Neural cell (in vitro differentiated cells): ENCODE measurements at regions not wholly inside any gene's neighbourhood (a gene's known extent, or its start where the extent isn't known, plus 50 kb on each side); places are given as distances from the start of the nearest gene placed in this dataset.

Experiments
- H2AFZ ChIP-seq: fragments of 200-600, 300-800 bp; sonication (generic), shearing (Covaris generic); 2 replicates; pipeline ENCODE4 v1.6.0; 2014; ENCODE audit warnings: low read depth, mild to moderate bottlenecking, antibody characterized with exemption, low read length, moderate library complexity
- H3F3A ChIP-seq: fragments of 200-600 bp; shearing (Covaris generic); 2 replicates; pipeline ENCODE4 v1.6.1; 2016; ENCODE audit warnings: mild to moderate bottlenecking, moderate library complexity, mixed read lengths, antibody characterized with exemption, low read length; ENCODE audit not compliant: insufficient read depth, poor library complexity, severe bottlenecking
- H3K27ac ChIP-seq: fragments of 200-600, 300-800 bp; sonication (generic), shearing (Covaris generic); 2 replicates; pipeline ENCODE4 v1.5.1; 2014; ENCODE audit warnings: mild to moderate bottlenecking, low read length, moderate library complexity
- H3K27me3 ChIP-seq: fragments of 300-800, 200-600 bp; sonication (generic), shearing (Covaris generic); 2 replicates; pipeline ENCODE4 v1.6.0; 2014; ENCODE audit warnings: mild to moderate bottlenecking, low read depth, low read length, moderate library complexity; ENCODE audit not compliant: insufficient read depth
- H3K36me3 ChIP-seq: fragments of 300-800, 200-600 bp; sonication (generic), shearing (Covaris generic); 2 replicates; pipeline ENCODE4 v1.5.1; 2014; ENCODE audit warnings: mild to moderate bottlenecking, antibody characterized with exemption, low read length, moderate library complexity; ENCODE audit not compliant: insufficient read depth
- H3K4me2 ChIP-seq: fragments of 300-800, 200-600 bp; sonication (generic), shearing (Covaris generic); 2 replicates; pipeline ENCODE4 v1.6.0; 2014; ENCODE audit warnings: mild to moderate bottlenecking, low read length
- H3K4me3 ChIP-seq: fragments of 300-800, 200-600 bp; sonication (generic), shearing (Covaris generic); 2 replicates; pipeline ENCODE4 v1.5.1; 2014; ENCODE audit warnings: mild to moderate bottlenecking, low read length, moderate library complexity
- H3K79me2 ChIP-seq: fragments of 200-600 bp; shearing (Covaris generic); replicated peaks from 2 replicates; pipeline ENCODE4 v1.6.0; 2014; ENCODE audit warnings: mild to moderate bottlenecking, low read length, moderate library complexity; ENCODE audit not compliant: insufficient read depth
- H3K9ac ChIP-seq: fragments of 300-800, 200-600 bp; sonication (generic), shearing (Covaris generic); 2 replicates; pipeline ENCODE4 v1.6.1; 2016; ENCODE audit warnings: mild to moderate bottlenecking, low read length, mixed read lengths
- H3K9me2 ChIP-seq: fragments of 200-600 bp; shearing (Covaris generic); 2 replicates; pipeline ENCODE4 v1.6.1; 2016; ENCODE audit warnings: mild to moderate bottlenecking, low read length, mixed read lengths; ENCODE audit not compliant: insufficient read depth
- H3K9me3 ChIP-seq: fragments of 200-600, 300-800 bp; sonication (generic), shearing (Covaris generic); 2 replicates; pipeline ENCODE4 v1.6.1; 2016; ENCODE audit warnings: mild to moderate bottlenecking, mixed run types, low read length, moderate library complexity, mixed read lengths
- H4K20me1 ChIP-seq: fragments of 200-600 bp; shearing (Covaris generic); 2 replicates; pipeline ENCODE4 v1.6.1; 2016; ENCODE audit warnings: mild to moderate bottlenecking, mixed run types; ENCODE audit not compliant: insufficient read depth
- CTCF ChIP-seq: fragments of 450-650 bp; IDR thresholded peaks from 2 replicates; pipeline ENCODE4 v1.5.1; 2014; ENCODE audit warnings: antibody characterized with exemption, mild to moderate bottlenecking, moderate library complexity; ENCODE audit not compliant: poor library complexity, severe bottlenecking
- EP300 ChIP-seq: fragments of 450-650 bp; conservative IDR thresholded peaks from 2 replicates; pipeline ENCODE4 v1.6.1; 2014; ENCODE audit warnings: antibody characterized with exemption, mild to moderate bottlenecking, moderate library complexity; ENCODE audit not compliant: poor library complexity, severe bottlenecking
- EZH2 ChIP-seq: fragments of 200-600, 300-800 bp; shearing (Covaris generic), sonication (generic); IDR thresholded peaks from 2 replicates; pipeline ENCODE4 v1.6.1; 2014; ENCODE audit warnings: antibody characterized with exemption, low read length, borderline replicate concordance, mild to moderate bottlenecking; ENCODE audit not compliant: insufficient read depth, poor library complexity, severe bottlenecking
- MXI1 ChIP-seq: fragments of 450-650 bp; conservative IDR thresholded peaks from 2 replicates; pipeline ENCODE4 v1.6.1; 2014; ENCODE audit warnings: antibody characterized with exemption, mild to moderate bottlenecking; ENCODE audit not compliant: poor library complexity, severe bottlenecking
- POLR2AphosphoS5 ChIP-seq: IDR thresholded peaks from 2 replicates; pipeline ENCODE4 v1.6.1; 2012
- RAD21 ChIP-seq: fragments of 450-650 bp; conservative IDR thresholded peaks from 2 replicates; pipeline ENCODE4 v1.6.1; 2014; ENCODE audit warnings: antibody characterized with exemption, mild to moderate bottlenecking, moderate library complexity
- REST ChIP-seq: IDR thresholded peaks from 2 replicates; pipeline ENCODE4 v1.6.1; 2012; ENCODE audit warnings: borderline replicate concordance
- SMC3 ChIP-seq: fragments of 450-650 bp; conservative IDR thresholded peaks from 2 replicates; pipeline ENCODE4 v1.6.1; 2014; ENCODE audit warnings: antibody characterized with exemption, mild to moderate bottlenecking, moderate library complexity; ENCODE audit not compliant: poor library complexity
- TAF1 ChIP-seq: IDR thresholded peaks from 2 replicates; pipeline ENCODE4 v1.6.1; 2012; ENCODE audit warnings: low read depth

- no peaks in the 10 kb centered on the region for H4K20me1 ChIP-seq
- no peak for TF ChIP-seq TAF1
- no peaks in the 10 kb centered on the region for H3K9me3 ChIP-seq
- H3K9ac ChIP-seq, result no peak overlapping the region
- no peak overlapping the region for H3K27ac ChIP-seq
- H3K4me3 ChIP-seq, result no peak overlapping the region
- no peaks in the 10 kb centered on the region for H3K27me3 ChIP-seq
- no peak overlapping the region for H3K4me2 ChIP-seq
- H3K36me3 ChIP-seq, result no peaks in the 10 kb centered on the region
- H3F3A ChIP-seq, result no peaks in the 10 kb centered on the region
- H3K79me2 ChIP-seq, result no peaks in the 10 kb centered on the region
- no peaks in the 10 kb centered on the region for H3K9me2 ChIP-seq
- H2AFZ ChIP-seq, result no peak overlapping the region
Measured at GRCh38 chr10:62620491-62620890, 184.0 kb upstream of the ADO start.

GRCh38 chr10:62623223-62623622 is 181.3 kb upstream of the ADO start:
- Histone ChIP-seq H3K9ac (no peak overlapping the region), H3K27me3 (no peaks in the 10 kb centered on the region), H3K9me3 (no peaks in the 10 kb centered on the region), H4K20me1 (no peaks in the 10 kb centered on the region), H3K27ac (no peak overlapping the region), H3K36me3 (no peaks in the 10 kb centered on the region), H3K4me2 (no peak overlapping the region), H3K4me3 (no peak overlapping the region), H3K79me2 (no peaks in the 10 kb centered on the region), H2AFZ (no peak overlapping the region), H3K9me2 (no peaks in the 10 kb centered on the region), H3F3A (no peaks in the 10 kb centered on the region)
- no peak for TF ChIP-seq MXI1
- TF ChIP-seq EZH2, result no peak
- no peak for TF ChIP-seq TAF1
- no peak for TF ChIP-seq EP300
- TF ChIP-seq RAD21, result no peak
- TF ChIP-seq SMC3, result no peak
- no peak for TF ChIP-seq CTCF
- no peak for TF ChIP-seq REST
- TF ChIP-seq POLR2AphosphoS5, result no peak

GRCh38 chr10:62625484-62625883 is 179.0 kb upstream of the ADO start:
- H3K9me2 ChIP-seq, result no peaks in the 10 kb centered on the region
- no peaks in the 10 kb centered on the region for H3F3A ChIP-seq
- H3K4me2 ChIP-seq, result no peak overlapping the region
- H3K36me3 ChIP-seq, result no peaks in the 10 kb centered on the region
- H3K79me2 ChIP-seq, result no peaks in the 10 kb centered on the region
- H3K4me3 ChIP-seq, result no peak overlapping the region
- TF ChIP-seq CTCF, result no peak
- no peak for TF ChIP-seq TAF1
- TF ChIP-seq EP300, result no peak
- no peak for TF ChIP-seq SMC3
- no peak for TF ChIP-seq REST
- TF ChIP-seq RAD21, result no peak
- TF ChIP-seq MXI1, result no peak
- no peak for TF ChIP-seq EZH2
- TF ChIP-seq POLR2AphosphoS5, result no peak
- no peaks in the 10 kb centered on the region for H3K27me3 ChIP-seq
- H3K9ac ChIP-seq, result no peak overlapping the region
- H2AFZ ChIP-seq, result no peak overlapping the region
- H3K9me3 ChIP-seq, result no peaks in the 10 kb centered on the region
- H3K27ac ChIP-seq, result no peak overlapping the region
- H4K20me1 ChIP-seq, result no peaks in the 10 kb centered on the region
